MM.1S (cell line): ENCODE measurements at regions not wholly inside any gene's neighbourhood (a gene's known extent, or its start where the extent isn't known, plus 50 kb on each side); places are given as distances from the start of the nearest gene placed in this dataset.
"Not testable (repeated sequence)": the region's sequence is repeated elsewhere in the genome, so short reads cannot be mapped to it uniquely, and the experiment has no call there.

Source experiments
- EZH2 ChIP-seq: fragments of 300-600 bp; sonication (generic); optimal IDR thresholded peaks from 2 replicates; pipeline ENCODE3; 2017; ENCODE audit warnings: low read depth, mild to moderate bottlenecking, antibody characterized with exemption, low read length, mixed read lengths
- TF ChIP-seq, protein P1 (sequence below): fragments of 300-600 bp; sonication (generic); IDR thresholded peaks from 2 replicates; pipeline ENCODE4 v1.5.1; 2016; ENCODE audit warnings: antibody characterized with exemption, low read length, mixed read lengths

DNA sequence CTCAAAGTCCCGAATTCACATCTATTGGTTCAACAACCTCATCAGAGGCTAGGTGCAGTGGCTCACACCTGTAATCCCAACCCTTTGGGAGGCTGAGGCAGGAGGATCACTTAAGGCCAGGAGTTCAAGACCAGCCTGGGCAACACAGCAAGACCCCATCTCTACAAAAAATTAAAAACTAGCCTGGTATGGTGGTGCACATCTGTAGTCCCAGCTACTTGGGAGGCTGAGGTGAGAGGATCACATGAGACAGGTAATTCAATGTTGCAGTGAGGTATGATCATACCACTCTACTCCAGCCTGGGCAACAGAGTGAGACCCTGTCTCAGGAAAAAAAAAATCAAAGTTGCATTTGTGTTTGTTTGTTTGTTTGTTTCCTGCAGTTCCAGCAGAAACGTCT lies 80.1 kb upstream of the RAI2 start:
- TF ChIP-seq EZH2: not testable (repeated sequence)
- TF ChIP-seq, protein P1, sequence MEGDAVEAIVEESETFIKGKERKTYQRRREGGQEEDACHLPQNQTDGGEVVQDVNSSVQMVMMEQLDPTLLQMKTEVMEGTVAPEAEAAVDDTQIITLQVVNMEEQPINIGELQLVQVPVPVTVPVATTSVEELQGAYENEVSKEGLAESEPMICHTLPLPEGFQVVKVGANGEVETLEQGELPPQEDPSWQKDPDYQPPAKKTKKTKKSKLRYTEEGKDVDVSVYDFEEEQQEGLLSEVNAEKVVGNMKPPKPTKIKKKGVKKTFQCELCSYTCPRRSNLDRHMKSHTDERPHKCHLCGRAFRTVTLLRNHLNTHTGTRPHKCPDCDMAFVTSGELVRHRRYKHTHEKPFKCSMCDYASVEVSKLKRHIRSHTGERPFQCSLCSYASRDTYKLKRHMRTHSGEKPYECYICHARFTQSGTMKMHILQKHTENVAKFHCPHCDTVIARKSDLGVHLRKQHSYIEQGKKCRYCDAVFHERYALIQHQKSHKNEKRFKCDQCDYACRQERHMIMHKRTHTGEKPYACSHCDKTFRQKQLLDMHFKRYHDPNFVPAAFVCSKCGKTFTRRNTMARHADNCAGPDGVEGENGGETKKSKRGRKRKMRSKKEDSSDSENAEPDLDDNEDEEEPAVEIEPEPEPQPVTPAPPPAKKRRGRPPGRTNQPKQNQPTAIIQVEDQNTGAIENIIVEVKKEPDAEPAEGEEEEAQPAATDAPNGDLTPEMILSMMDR: not testable (repeated sequence)
